CD4-positive, alpha-beta T cell treated with Interleukin-1 beta for 1 hour (primary cell): ENCODE measurements at regions not wholly inside any gene's neighbourhood (a gene's known extent, or its start where the extent isn't known, plus 50 kb on each side); places are given as distances from the start of the nearest gene placed in this dataset.
"Not testable (repeated sequence)": the region's sequence is repeated elsewhere in the genome, so short reads cannot be mapped to it uniquely, and the experiment has no call there.

Experiments
- DNase-seq, 2 donors: peaks; one replicate each; pipeline ENCODE4 v3.0.0-alpha.2; 2020 to 2022

GRCh38 chr16:22659933-22660332, 149.2 kb downstream of the NPIPB5 start:
- no peak for DNase-seq

DNA sequence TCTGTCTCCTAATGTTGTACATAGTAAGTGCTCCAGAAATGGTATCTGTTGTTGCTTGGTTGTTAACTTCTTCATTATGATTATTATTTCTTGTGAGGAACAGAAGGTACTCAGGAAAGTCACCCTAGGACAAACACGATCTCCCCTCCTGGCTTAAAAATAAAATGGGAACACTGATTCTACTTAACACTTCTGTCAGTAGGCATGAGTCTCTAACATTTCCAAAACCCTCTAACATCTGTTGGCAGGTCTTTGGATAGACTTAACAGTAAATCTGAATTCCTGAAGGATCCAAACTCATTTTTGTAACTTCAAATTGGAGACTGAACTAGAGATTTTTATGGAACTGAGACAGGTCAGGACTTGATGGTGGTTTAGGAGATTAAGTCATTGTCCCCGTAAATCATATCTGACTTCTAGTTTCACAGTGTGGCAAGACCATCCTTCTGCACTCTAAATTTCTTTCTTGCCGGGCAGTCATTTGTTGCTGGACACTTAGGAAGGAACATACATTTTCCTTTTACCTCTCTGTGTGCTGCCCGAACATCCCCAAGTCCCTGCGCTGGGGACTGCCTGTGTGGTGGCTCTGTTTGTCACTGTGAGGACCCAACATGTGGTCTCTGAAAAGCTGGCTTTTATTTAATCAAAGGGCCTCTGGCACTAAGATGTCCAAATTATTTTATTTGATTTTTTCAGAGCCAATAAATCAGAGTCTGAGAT, 149.9 kb downstream of the NPIPB5 start:
- no peak for DNase-seq

- DNase-seq, result no peak
Observed at GRCh38 chr16:22661161-22661647, 150.5 kb downstream of the NPIPB5 start.

GRCh38 chr16:22662958-22663357, 151.0 kb upstream of the HS3ST2 start:
- DNase-seq, result not testable (repeated sequence)

DNA sequence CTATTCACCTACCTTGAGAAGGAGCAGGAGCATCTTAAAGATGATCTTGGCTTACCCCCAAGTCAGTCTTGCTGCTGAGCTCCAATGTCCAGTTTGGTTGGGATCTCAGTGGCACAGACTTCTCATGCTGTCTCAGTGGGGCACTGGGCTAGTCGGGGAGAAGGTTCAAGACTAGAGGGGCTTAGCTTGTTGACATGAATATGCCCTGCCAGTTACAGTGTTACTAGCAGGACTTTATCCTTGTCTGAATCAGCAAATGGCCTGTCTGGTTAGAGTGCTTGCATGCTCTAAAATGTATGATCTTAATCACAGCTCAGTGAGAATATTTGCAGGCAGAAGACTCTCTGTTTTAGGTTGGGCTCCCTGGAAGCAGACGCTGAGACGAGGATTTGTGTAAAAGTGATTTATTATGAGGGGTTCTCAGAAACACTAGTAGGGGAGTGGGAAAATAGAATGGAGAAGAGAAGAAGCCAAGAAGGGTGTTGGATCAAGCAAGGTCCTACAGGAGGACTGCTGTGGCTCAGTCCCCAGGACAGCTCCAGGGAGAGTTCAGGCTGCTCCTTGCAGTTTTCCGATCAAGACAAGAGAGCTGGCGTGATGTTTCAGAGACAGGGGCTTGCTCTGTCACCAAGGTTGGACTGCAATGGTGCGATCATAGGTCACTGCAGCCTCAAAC, 150.4 kb upstream of the HS3ST2 start:
- DNase-seq, result no peak

- DNase-seq, result no peak
Observed at GRCh38 chr16:22664132-22664531, 149.8 kb upstream of the HS3ST2 start.

DNA sequence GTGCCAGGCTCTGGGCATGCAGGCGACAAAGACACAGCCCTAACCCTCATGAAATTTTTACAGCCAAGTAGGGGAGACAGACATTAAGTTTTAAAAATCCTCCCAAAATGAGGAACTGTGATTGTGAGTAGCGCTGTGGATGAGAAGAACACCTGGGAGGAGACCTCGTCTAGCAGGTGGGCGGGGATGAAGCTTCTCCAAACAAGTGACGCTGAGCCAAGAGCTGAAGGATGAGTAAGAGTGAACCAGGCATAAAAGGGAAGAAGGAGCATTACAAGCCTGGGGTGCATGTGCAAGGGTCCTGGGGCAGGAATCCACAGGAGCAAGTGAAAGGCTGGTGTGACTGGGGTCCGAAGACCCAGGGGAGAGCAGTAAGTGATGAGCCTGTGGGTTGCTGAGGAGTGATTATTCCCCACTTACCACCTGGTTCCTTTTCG, 149.4 kb upstream of the HS3ST2 start:
- no peak for DNase-seq

GRCh38 chr16:22665048-22665797, 148.7 kb upstream of the HS3ST2 start:
- no peak for DNase-seq

GRCh38 chr16:22665803-22666202, 148.2 kb upstream of the HS3ST2 start:
- DNase-seq, result no peak

GRCh38 chr16:22668318-22668717, 145.6 kb upstream of the HS3ST2 start:
- no peak for DNase-seq

GRCh38 chr16:22670044-22670536, 143.9 kb upstream of the HS3ST2 start:
- DNase-seq, result no peak

DNA sequence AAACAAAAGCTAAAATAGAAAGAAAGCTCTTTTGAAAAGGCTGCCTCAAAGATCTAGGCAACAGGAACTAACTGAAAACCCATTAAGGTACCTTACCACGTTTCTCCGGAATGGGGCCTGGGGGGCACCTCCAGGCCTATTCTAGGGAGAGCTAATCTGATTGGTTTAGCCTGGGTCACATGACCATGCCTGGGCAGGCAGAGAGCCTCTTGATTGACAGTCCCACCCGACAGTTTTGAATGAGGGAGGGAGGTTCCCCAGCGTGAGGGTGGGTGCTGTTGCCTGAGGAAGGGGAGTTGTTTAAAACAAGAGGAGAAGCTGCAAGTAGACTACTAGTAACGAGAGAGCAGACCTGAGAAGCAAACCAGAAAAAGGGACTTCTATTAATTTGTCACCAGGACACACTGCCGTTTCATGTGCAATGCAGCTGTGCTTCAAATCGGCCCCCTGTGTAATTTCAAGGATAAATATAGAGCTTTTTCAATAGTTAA, 143.4 kb upstream of the HS3ST2 start:
- DNase-seq, result peak in 1 of 2 donors; percentile 15

DNA sequence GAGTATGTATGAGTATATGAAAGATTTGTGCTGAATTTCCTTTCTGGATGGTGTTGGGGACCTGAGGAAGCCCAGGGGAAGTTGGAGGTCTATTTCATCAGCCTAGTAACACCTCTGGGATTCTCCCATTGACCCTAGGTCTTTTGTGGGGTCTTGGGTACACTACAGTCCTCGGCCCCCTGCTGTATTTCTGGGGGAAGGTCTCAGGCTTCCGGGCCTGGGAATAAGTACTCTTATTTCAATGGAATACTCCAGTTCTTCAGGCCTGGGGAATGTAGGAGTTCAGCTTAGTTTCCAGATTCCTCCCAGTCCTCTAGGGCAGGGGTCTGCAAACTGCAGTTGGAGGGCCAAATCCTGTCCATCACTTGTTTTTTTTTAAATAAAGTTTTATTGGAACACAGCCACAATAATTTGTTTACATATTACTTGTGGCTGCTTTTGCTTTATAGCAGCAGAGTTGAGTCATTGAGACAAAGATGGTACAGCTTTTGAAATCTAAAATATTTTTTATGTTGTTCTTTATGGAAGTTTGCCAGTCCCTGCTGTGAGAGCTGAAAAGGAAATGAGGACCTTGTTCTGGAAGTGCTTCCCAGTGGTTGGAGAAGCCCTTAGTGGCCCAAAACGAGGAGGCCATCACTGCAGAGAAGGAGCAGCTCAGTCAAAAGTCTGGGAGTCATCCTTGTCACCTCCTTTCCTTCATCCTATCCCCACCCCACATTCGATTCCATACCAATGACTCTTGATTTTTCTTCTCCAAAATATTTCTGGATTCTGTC, 142.5 kb upstream of the HS3ST2 start:
- DNase-seq, result no peak

DNA sequence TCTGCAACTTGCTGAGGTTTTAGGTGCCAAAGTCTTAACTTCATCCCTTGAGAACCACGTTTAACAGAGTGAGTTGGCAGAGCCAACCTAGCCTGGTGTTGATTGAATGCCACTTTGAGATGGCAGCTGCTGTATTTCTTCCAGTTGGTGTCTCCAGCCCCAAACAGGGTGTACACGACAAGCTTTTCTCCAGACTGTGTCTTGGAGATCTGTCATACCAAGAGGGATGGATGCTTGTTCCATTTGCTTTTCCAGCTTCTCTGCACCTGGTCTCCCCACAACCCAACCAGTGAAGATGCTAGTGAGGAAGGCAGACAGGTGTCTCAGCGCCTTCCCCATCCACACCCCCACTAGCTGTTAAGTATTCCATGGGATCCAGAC, 141.1 kb upstream of the HS3ST2 start:
- no peak for DNase-seq

DNA sequence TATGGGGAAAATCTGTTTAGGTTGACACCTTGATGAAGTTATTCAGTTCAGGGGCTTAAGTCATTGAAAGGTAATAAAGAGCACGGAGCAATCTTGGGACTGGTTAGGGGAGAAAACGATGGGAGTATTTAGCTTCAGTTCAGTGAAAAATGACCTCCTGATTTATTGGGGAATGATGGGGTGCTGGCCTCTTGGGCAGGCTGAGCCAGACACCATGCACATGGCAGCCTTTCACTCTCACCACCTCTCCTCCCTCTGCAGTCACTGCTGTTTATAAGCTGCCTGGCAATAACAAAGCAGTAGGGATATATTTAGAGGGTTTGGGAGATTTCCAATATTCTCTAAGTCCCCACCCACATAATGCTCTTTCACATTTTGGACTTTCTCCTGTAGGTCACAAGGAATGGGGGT, 140.5 kb upstream of the HS3ST2 start:
- DNase-seq, result no peak

GRCh38 chr16:22674832-22675191, 139.2 kb upstream of the HS3ST2 start:
- DNase-seq, result no peak

GRCh38 chr16:22675745-22676540, 138.0 kb upstream of the HS3ST2 start:
- DNase-seq, result no peak

- no peak for DNase-seq
Observed at GRCh38 chr16:22677024-22677830, 136.7 kb upstream of the HS3ST2 start.

- no peak for DNase-seq
Observed at GRCh38 chr16:22678311-22678710, 135.7 kb upstream of the HS3ST2 start.

- no peak for DNase-seq
Observed at GRCh38 chr16:22681554-22682291, 132.2 kb upstream of the HS3ST2 start.
